NCI-H82 treated with DMSO at 0.1 percent for 48 hours (cell line): ENCODE measurements at regions not wholly inside any gene's neighbourhood (a gene's known extent, or its start where the extent isn't known, plus 50 kb on each side); places are given as distances from the start of the nearest gene placed in this dataset.
"Not testable (repeated sequence)": the region's sequence is repeated elsewhere in the genome, so short reads cannot be mapped to it uniquely, and the experiment has no call there.

Source experiments
- DNase-seq: peaks from one replicate; lab custom pipeline; 2025; ENCODE audit not compliant: unreplicated experiment; lab: John Stamatoyannopoulos, UW

DNA sequence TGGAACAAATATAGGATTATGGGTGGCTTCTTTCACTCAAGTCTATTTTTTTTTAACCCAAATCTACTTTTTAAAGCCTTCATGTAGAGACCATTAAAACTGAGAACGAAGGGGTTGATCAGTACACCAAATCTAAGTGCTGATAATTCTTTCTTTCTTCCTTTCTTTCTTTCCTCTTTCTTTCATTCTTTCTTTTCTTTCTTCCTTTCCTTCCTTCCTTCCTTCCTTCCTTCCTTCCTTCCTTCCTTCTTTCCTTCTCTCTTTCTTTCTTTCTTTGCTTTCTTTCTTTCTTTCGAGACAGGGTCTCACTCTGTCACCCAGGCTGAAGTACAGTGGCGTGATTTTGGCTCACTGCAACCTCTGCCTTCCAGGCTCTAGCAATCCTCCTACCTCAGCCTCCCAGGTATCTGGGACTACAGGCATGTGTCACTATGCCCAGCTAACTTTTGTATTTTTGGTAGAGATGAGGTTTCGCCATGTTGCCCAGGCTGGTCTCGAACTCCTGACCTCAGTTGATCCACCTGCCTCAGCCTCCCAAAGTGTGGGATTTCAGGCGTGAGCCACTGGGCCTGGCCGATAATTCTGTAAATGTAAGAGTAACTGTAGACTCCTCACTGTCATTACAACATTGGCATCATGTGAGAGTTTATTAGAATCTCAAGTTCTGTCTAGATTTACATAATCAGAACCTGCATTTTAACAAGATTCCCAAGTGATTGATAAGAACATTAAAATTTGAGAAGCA lies 236.4 kb downstream of the TFEC start:
- DNase-seq: no peak

DNA sequence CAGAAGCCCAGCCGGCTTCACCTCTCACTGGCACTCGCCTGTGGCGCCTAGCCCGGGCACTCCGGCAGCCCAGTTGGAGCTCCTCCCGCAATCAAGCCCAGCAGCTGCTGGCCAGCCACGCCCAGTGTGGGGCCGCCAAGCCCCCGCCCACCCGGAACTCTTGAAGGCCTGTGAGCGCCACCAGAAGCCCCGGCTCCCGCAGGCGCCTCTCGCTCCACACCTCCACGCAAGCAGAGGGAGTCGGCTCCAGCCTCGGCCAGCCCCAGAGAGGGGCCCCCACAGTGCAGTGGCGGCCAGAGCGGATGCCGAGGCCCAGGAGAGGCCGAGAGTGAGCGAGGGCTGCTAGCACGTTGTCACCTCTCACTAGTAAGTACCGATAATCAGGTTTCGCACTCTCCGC lies 240.7 kb downstream of the TFEC start:
- no peak for DNase-seq

DNA sequence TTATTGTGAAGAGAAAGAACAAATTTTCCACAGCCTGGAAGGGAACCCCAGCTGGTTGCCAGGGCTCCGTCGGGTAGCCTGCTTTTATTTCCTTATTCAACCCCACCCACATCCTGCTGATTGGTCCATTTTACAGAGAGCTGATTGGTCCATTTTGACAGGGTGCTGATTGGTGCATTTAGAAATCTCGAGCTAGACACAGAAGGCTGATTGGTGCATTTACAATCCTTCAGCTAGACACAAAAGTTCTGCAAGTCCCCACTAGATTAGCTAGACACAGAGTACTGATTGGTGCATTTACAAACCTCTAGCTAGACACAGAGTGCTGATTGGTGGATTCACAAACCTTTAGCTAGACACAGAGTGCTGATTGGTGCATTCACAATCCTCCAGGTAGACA lies 241.1 kb downstream of the TFEC start:
- DNase-seq: not testable (repeated sequence)

DNA sequence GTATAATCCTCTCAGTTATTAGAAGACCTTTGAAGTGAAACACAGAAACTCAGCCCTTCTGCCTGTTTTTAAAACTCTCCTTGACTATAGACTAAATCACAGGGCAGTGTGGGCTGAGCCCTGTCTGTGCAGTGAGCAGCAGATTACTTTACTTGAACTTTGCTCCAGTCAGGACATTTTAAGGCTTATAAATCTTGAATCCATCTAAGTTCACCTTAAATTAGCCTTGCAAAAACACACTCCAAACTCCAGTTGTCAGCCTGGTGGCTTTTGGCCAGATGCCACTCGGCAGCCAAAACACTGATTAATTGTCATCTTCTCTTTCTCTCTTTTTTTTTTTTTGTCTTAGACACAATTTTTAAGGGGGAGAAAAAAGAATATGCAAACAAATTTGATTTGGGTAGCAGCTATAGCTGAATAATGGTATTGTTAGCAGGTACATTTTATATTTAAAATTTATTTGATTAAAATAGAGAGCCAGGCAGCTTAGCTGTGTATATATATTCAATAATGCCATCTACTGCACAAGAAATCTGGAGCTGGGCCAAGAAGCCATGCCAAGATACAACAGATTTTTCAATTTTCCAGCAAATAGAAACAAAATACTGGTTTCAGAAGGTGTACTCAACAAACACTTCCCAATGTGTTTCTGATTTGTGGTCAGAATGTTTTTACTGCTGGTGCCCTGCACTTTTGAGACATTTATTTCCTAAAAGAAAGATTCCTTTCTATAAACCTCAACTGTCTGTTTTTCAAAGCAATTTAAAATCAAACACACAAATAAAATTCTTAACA lies 247.7 kb downstream of the TFEC start:
- peak; percentile 40 for DNase-seq

DNA sequence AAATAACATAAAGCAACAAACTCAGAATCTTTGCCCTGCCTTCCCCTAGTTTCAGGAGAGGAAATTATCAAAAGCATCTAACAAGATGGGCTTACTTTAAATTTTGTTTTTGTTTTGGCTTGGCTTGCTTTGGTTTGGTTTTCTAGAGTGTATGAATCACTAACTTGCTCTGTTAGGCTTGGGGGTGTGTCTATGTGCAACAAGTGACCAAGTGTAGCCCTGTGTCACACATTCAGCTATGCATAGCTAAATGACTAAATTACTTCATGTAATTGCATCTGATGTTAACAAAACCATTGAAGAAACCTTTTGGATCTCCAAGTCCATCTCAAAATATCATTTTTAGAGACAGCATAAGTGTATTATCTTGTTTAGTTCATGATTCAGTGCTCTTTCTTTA lies 251.0 kb downstream of the TFEC start:
- no peak for DNase-seq

DNA sequence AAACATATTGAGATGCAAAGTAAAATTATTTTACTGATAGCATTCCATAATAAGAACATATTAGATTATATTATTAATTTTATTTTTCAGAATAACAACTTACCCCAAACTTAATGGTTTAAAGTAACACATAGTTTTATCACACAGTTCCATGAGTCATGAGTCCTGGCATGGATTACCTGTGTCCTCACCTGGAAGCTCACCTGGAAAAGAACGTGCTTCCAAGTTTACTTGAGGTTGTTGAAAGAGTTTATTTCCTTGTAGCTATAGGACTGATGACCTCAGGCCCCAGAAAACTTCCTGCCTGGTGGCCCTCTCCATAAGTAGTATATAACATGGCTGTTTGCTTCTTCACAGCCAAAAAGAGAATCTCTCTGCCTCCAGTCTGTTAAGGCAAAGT lies 254.6 kb downstream of the TFEC start:
- DNase-seq: no peak

DNA sequence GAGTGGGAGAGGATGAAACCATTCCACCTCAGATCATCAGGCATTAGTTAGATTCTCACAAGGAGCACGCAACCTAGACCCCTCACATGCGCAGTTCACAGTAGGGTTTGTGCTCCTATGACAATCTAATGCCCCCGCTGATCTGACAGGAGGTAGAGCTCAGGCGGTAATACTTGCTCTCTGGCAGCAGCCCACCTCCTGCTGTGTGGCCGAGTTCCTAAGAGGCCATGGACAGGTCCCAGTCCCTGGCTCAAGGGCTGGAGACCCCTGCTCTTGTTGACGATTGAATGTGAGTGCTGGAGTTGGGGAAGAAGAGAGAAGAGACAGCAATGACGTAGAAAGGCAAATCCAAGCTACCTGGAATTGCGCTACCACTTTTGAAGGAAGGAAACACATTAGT lies 267.2 kb downstream of the TFEC start:
- no peak for DNase-seq

DNA sequence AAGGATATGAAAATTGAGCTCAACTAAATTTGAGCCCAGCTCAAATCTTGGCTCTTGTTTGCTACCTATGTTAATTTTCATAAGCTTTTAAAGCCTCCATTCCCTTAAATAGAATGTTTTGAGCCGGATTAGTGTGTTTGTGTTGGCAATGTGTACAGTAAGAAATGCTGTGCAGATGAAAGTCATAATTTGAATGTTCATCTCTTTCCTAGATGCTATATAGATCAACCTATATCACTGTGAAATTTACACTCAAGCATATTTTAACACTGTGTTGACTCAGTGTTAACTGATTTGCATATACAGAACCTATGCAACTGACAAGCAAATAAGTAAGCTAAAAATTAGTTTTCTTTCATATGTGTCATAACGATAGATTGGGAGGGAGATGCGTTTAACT lies 272.5 kb downstream of the TFEC start:
- DNase-seq: no peak

DNA sequence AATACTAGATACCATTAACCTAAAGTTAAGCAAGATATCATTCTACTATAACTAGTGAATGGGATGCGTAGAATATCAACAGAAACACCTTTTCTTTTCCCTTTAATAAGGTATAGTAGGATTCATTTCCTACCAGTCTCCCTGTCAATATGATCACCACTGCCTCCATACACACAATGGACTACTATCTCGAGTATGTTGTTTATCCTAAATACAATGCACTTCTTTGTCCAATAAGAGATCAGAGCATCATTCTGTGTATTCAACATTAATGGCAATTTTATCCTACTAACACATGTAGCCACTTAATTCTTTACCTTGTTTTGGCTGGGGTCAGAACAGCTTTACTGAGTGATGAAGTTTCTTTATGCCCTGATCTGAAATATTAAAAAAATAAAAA lies 276.3 kb downstream of the TFEC start:
- DNase-seq: no peak

DNA sequence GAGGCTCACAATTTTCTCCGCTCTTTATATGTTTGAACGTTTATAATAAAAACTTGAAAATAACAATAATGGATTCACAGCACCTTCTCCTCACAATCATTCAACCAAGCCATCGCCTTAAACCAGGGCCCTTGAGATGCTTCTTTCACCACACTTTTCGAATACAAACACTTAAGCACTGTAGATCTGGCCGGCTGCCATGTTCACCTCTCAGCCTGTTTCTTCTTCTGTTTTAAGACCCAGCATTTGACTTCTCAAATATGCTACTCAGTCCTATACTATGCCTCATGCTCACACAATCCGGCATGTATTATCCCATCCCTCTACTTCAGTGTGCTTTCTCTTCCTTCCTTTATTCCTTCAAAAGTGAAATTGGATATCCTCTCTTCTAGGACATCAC lies 280.6 kb downstream of the TFEC start:
- DNase-seq: no peak

DNA sequence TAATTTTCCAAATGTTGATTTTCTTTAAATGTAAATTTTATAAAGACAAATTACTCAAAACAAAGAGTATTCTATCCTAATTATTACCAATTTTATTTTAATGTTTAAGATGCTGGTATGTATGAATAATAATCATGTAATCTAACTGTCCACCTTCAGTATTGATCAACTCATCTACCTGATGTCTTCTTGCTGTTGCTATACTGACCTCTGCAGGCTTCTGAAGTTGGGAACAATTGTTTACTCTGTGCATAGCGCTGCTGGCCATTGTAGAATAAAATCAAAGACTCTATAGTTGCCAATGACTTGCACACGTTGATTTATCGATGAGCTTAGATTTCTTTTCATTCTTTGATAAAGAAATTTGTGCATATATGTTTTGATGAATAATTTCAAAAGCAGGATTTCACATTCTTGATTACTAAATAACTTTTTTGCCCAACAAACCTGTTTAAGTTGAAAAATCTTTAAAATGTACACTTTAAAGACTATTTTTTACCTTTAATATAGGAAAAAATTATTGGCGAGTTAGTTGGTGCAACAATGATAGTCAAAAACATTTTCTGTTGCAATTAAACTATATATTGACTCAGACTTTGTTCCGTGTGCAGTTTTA lies 282.3 kb downstream of the TFEC start:
- peak; percentile 36 for DNase-seq

DNA sequence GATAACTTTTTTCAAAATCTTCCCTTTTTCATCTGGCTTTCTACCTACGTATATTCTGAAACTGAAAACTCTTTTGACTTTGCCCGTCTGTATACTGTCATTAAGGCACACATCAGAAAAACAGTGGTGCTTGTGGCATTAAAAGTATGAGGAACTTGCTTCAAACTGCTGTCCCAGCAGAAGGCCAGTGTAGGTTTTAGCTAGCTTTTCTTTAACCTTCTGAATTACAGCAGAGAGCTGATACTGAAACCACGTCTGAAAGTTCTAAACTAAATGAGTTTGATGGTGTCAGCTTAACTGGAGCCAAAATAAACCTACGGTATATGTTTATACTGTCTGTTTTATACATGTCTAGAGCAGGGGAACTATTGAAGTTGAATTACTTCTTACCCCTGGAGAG lies 283.4 kb downstream of the TFEC start:
- DNase-seq: no peak

DNA sequence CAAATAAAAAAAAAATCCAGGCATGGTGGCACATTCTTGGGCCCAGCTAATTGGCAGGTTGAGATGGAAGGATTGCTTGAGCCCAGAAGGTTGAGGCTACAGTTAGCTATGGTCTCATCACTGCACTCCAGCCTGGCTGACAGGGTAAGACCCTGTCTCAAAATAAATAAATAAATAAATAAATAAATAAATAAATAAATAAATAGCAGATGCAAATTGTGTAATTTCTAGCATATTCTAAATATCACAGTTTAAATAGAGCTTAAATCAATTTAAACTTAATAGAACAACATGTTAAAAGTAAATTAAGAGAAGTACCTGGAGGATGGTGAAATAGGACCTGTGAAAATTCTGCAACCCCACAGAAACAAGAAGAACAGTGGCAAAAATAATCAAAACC lies 290.5 kb downstream of the TFEC start:
- DNase-seq: no peak

DNA sequence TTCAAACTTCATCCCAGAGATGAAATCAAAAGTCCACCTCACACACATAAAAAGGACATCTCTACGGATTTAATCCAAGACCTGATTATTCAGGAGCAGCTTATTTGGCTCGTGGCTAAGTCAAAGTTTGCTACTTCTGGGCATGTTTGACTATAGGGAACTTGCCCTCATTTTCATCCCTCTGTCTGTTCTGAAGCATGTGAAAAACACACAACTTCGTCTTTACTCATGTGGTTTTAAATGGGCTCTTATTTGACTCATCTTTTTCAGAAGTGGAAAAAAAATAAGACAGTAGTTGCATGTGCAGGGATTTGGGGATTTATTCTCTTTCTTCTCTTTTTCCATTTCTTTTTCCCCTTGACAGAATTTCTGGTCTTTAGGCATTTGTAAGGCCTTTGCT lies 295.9 kb downstream of the TFEC start:
- DNase-seq: no peak

DNA sequence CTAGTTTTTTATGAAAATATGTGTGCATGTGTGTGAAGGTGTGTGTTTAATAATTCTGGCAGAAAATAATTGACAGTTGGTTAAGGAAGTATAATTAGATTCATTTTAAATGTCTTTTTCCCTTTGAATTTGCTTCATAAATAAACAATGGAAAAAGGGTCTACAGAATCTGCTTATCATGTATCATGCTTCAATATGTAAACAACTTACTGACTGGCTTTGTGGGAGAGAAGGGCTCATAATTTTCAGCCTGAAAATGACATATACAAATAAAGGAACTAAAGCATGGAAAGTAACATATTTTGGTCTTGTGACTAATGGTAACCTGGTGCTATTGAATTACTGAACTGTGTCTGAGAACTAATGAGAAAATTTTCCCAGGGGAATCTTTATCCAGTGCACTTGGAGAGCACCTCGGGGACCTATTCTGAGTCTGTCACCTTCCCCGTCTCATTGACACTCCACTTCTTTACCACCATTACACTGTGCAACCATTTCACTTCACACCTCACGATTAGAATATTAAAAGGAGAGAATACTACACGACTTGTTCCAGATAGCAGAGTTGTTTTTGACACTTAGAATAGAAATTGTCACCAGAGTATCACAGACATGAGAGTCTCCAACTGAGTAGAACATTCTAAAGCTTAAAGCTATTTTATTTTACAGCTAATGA lies 298.6 kb downstream of the TFEC start:
- DNase-seq: no peak

DNA sequence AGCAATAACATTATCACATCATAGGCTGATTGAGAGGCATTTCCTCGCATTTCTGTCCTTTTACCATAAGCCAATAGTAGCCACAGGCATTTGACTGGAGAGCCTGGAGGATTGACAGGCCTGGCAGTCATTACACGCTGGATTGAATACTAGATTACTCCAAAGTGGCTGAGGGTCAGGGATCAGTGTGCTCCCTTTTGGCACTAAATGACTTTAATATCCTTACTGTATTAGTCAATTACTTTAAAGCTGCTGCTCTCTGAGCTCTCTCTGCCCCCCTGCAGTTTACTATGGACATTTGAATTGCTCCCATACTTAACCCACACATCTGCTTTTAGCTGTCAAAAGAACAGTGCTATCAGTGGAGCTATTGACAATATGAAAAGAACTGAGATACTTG lies 302.0 kb downstream of the TFEC start:
- peak; percentile 89 for DNase-seq

DNA sequence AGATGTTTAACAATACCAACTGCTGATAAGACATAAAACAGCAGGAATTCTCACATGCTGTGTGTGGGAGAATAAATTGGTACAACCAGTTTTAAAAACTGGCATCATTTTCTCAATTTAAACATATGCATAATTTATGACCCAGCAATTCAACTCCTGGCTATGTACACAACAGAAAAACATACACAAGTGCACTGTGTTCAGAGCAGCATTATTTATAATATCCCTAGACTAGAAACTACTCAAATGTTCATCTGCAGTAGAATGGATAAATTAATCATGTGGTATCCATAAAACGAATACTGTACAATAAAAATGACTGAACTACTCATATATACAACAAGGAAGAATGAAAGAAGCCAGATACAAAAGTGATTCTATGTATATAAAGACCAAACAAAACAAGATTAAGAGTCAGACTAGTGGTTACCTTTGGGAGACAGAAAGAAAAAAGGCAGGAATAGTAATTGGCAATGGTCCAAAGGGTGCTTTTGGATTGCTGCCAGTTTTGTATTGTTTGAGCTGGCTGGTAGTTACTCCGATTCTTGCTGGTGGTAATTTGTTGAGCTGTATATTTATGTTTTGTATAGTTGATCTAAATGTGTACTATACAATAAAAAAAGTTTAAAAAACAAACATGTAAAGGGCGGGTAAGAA lies 306.0 kb downstream of the TFEC start:
- DNase-seq: peak; percentile 67

DNA sequence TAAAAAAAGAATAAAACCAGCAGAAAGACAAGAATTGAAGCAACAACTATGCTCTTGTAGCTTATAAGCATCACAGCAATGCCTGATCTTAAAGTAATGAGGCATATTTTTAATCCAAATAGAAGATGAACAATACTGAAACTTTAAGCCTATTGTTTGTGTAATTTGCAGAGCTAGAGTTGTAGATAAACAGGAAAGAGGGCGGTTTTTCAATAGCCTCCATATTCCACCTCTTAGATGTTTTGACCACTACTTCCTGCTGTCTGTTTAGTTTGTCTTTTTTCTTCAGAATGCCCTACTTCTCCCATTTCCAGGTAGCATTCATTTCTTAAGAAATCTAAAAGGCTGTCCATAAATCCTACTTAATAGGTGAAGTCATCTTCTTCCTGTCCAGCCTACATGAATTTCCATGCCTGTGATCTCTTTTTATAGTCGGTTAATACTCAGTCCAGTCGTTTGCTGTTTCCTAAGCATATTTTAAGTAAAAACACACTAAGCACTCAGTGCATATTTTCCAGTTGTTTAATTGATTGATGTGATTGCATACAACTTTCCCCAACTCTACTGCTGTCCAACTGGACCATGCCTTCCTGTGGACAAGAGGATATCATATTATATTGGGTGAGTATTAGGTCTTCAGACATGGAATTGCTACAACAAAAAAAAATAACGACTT lies 308.1 kb downstream of the TFEC start:
- DNase-seq: no peak

DNA sequence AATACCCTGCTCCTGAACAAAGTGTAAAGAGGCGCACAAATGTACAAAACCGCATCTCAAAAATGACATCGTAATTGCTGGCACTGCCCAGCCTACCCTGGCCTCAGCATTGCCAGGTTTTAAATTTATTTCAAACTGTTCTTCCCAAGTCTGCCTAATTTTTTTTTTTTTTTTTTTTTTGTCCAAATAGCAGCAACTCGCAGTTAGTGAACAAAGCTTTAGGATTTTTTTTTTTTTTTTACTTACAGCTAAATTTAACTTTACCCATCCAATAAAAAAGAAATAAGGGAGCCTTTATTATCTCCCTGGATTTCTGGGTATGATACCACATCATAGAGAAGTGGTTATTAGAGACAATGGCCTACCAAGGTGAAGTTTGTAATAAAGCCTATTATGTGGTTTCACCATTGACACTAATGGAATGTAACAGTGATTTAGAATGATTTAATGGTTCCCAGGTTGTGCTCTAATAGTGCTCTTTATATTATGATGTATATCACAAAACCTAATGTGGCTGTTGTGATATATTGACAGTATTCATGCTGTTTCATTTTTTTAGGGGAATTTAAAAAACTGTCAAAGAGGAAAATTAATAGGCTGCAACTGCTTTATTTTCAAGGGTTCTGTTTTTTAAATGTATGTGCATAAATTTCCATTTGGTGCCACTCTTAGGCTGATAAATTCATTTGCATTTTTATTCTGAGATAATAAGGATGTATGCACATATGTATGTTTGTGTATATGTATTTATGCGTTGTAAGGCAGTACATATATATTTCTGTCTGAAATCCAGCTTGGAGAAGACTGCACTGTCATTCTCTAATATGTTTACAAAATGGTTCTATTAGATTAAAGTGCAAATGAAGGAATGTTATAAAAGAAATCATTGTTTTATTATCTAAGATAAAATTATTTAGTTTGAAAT lies 309.0 kb downstream of the TFEC start:
- DNase-seq: peak; percentile 43

DNA sequence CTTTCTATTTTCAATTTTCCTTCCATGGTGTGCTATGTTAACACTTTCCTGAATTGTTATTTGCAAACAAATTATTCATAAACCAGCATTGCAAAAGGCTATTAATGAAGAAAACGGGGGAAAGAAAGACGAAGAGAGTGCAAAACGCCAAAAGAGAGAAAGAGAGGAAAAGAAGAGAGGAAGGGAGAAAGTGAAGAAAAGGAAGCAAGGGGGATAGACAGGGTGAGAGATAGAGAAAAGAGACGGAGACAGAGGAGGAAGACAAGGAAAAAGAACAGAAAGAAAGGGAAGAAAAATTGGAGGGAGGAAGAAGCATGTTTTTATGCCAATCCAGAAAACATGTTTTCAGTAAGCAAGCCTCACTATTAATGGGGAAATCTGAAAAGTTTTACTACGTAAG lies 310.6 kb downstream of the TFEC start:
- DNase-seq: no peak
